SK-N-MC (cell line): ENCODE measurements at regions not wholly inside any gene's neighbourhood (a gene's known extent, or its start where the extent isn't known, plus 50 kb on each side); places are given as distances from the start of the nearest gene placed in this dataset.

ENCODE experiments used
- EZH2 ChIP-seq: fragments of 200-600 bp; sonication (generic); IDR thresholded peaks from one replicate; pipeline ENCODE4 v1.6.1; 2017; ENCODE audit warnings: antibody characterized with exemption
- POLR2AphosphoS5 ChIP-seq: IDR thresholded peaks from 2 replicates; pipeline ENCODE4 v1.6.1; 2012; ENCODE audit warnings: mild to moderate bottlenecking, low read depth, low read length, borderline replicate concordance

DNA sequence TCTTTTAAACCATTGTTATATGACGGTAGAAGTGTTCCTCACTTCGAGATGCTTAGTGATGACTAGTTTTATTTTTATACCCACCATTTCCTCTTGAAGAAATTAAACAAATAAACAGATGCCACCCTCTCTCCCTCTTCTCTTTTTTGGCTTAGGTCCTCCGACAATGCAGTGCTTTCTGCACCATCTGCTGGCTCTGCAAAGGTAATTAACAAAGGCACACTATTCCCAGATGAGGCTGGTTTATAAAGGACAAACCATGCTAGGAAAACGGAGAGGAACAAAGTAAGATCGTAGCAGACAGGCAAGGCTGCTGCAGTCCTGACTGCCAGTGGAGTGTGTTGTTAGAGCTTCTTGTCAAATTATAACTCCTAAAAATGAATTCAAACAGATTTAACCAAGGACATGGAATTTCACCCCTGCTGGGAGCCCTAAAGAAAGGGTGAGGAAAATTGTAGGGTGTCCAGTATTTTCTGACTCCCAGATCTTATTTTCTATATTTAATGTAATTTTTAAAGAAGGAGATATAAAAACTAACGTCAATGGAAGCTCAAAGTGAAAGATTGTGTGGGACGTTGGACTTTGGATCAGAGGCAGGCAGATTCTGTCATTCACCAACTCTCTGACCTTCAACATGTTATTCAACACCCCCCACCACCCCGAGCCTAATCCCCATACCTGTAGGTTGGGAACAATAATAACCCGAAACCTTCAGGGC lies 142.1 kb downstream of the CPEB2 start:
- TF ChIP-seq EZH2 (no peak), POLR2AphosphoS5 (no peak)
